Cardiac fibroblast (primary cell): ENCODE measurements at regions not wholly inside any gene's neighbourhood (a gene's known extent, or its start where the extent isn't known, plus 50 kb on each side); places are given as distances from the start of the nearest gene placed in this dataset.

Source experiments
- DNase-seq, 2 donors: peaks; one replicate each; pipeline versions ENCODE4 v3.0.0 to v3.0.0-alpha.2; 2010; ENCODE audit warnings: low read depth in 2 of 2
- H3K4me3 ChIP-seq, 2 donors: replicated peaks in 1 of 2; 1 replicate in 1 of 2; 2 replicates in 1 of 2; pipeline ENCODE4 v1.5.1; 2011; ENCODE audit warnings: low read depth in 2 of 2, low read length in 2 of 2, mild to moderate bottlenecking in 2 of 2, moderate library complexity in 1 of 2
- TF ChIP-seq, protein P1 (sequence below): IDR thresholded peaks from one replicate; pipeline ENCODE4 v1.5.1; 2011; ENCODE audit warnings: low read depth, mild to moderate bottlenecking, low read length, inconsistent platforms

GRCh38 chr13:63364159-63364558 lies 1948.5 kb upstream of the PCDH20 start:
- TF ChIP-seq, protein P1, sequence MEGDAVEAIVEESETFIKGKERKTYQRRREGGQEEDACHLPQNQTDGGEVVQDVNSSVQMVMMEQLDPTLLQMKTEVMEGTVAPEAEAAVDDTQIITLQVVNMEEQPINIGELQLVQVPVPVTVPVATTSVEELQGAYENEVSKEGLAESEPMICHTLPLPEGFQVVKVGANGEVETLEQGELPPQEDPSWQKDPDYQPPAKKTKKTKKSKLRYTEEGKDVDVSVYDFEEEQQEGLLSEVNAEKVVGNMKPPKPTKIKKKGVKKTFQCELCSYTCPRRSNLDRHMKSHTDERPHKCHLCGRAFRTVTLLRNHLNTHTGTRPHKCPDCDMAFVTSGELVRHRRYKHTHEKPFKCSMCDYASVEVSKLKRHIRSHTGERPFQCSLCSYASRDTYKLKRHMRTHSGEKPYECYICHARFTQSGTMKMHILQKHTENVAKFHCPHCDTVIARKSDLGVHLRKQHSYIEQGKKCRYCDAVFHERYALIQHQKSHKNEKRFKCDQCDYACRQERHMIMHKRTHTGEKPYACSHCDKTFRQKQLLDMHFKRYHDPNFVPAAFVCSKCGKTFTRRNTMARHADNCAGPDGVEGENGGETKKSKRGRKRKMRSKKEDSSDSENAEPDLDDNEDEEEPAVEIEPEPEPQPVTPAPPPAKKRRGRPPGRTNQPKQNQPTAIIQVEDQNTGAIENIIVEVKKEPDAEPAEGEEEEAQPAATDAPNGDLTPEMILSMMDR: no peak
- H3K4me3 ChIP-seq: no peak overlapping the region
- DNase-seq: no peak

DNA sequence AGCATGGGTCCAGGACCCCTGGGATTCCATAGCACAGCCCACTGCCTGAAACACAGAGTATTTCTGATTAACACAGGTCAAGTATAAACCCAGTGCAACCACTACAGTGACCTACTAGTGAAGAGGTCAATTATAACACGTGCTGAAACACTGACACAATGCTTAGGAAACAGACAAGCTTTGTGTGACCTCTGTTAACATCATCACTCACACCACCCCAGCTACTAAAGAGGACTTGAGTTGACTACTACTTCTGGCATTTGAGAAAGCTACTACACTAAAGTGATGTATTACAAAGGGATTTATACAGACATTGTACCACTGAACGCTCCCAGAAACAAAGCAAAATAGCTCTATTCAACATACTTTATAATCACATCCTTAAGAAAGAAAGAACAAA lies 1935.9 kb upstream of the PCDH20 start:
- TF ChIP-seq, protein P1: no peak
- H3K4me3 ChIP-seq: no peak overlapping the region
- DNase-seq: no peak

- DNase-seq: peak in 1 of 2 donors; percentile 22
- H3K4me3 ChIP-seq: no peak overlapping the region
- TF ChIP-seq, protein P1: no peak
Observed at GRCh38 chr13:63351081-63351480, 1935.4 kb upstream of the PCDH20 start.

GRCh38 chr13:63345835-63346234 lies 1930.2 kb upstream of the PCDH20 start:
- no peak for DNase-seq
- TF ChIP-seq, protein P1: no peak
- H3K4me3 ChIP-seq: no peak overlapping the region

GRCh38 chr13:63344711-63345110 lies 1929.1 kb upstream of the PCDH20 start:
- H3K4me3 ChIP-seq: no peak overlapping the region
- DNase-seq: no peak
- TF ChIP-seq, protein P1: no peak

DNA sequence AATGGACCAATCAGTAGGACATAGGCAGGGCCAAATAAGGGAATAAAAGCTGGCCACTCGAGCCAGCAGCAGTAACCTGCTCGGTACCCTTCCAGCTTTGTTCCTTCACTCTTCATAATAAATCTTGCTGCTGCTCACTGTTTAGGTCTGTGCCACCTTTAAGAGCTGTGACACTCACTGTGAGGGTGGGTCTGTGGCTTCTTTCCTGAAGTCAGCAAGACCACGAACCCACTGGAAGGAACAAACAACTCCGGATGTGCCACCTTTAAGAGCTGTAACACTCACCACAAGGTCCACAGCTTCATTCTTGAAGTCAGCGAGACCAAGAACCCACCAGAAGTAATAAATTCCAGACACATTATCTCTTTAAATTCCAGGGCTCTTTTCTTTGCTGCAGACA lies 1922.3 kb upstream of the PCDH20 start:
- H3K4me3 ChIP-seq: no peak overlapping the region

DNA sequence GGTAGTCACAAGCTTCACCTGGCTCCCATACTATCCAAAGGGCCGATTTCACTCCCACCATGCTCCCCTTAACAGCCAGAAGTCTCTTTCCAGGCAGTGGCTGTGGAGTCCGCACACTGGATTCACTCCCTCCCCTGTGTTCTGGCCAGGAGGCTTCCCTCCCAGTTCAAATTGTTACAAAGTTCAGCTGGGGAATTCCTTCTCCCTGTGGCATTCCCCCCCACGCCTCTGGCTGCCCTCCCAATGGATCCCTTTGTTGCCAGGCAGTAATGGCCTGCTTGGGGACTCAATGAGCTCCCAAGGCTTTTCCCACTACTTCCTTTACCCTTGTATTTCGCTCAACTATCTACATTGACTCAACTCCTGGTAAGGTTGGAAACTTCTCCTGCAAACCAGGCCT lies 1921.4 kb upstream of the PCDH20 start:
- no peak overlapping the region for H3K4me3 ChIP-seq
- TF ChIP-seq, protein P1: no peak
- no peak for DNase-seq

More for the DNA sequence above, 1922.3 kb upstream of the PCDH20 start:
- no peak for DNase-seq
- TF ChIP-seq, protein P1: no peak
